K562 (cell line): ENCODE measurements at regions not wholly inside any gene's neighbourhood (a gene's known extent, or its start where the extent isn't known, plus 50 kb on each side); places are given as distances from the start of the nearest gene placed in this dataset.

Experiments
- ATAC-seq: fragments of 200-7000 bp; cut with Tn5 transposase; 3 replicates; pipeline ENCODE4 v1.9.1; 2020; ENCODE audit warnings: moderate library complexity
- BruUV-seq: library from RNA; stranded (reverse); fragments of 400-500 nt; replicated peaks from 2 replicates; lab custom pipeline; 2021; lab: Mats Ljungman, UMichigan
- CTCF ChIA-PET: fragments of 300-600 bp; formaldehyde crosslinking; extraction: SDS; loops from one replicate; lab custom pipeline; 2021; ENCODE audit warnings: low intra/inter-chr PET ratio; lab: Yijun Ruan, JAX
- POLR2A ChIA-PET: fragments of 300-600, 350-650 bp; sonication (Branson Sonifier 250); formaldehyde crosslinking; extraction: SDS; loops from one replicate; lab custom pipeline; 2021; ENCODE audit warnings: antibody characterized with exemption, inconsistent platforms; lab: Yijun Ruan, JAX
- DNase-seq, 4 experiments: peaks; one replicate each; pipeline versions ENCODE4 v3.0.0 to v3.0.0-alpha.2; 2011 to 2018; ENCODE audit warnings: low spot score in 3 of 4, mixed read lengths in 3 of 4; ENCODE audit errors: extremely low read depth in 1 of 4
- FAIRE-seq: peaks from 2 replicates; lab custom pipeline; 2011; peaks lifted over from hg19 to GRCh38; lab: Jason Lieb, UNC
- H2AFZ ChIP-seq: 2 replicates; pipeline ENCODE4 v1.6.0; 2011; ENCODE audit warnings: low read depth, low read length, control low read depth, inconsistent platforms
- H3K27ac ChIP-seq: fragments of 200-600 bp; 3 replicates; pipeline ENCODE4 v1.8.0; 2011; ENCODE audit warnings: low read depth, mild to moderate bottlenecking, control low read depth, inconsistent platforms, low read length, moderate library complexity, mixed read lengths; ENCODE audit errors: extremely low read depth
- H3K27me3 ChIP-seq, 2 experiments: fragments of 300-600 bp in 1 of 2; 2 replicates in 1 of 2; 3 replicates in 1 of 2; pipeline versions ENCODE4 v1.6.0 to v1.8.0; 2011; ENCODE audit warnings: inconsistent platforms in 2 of 2, low read length in 2 of 2, mild to moderate bottlenecking in 1 of 2, mixed read lengths in 1 of 2, moderate library complexity in 1 of 2; ENCODE audit not compliant: control insufficient read depth in 2 of 2, insufficient read depth in 2 of 2
- H3K36me3 ChIP-seq: fragments of 300-600 bp; 3 replicates; pipeline ENCODE4 v1.8.0; 2011; ENCODE audit warnings: mild to moderate bottlenecking, low read length, inconsistent platforms; ENCODE audit not compliant: control insufficient read depth, insufficient read depth
- H3K4me1 ChIP-seq, 2 experiments: fragments of 200-600 bp in 1 of 2; replicated peaks in 1 of 2; 2 replicates in 1 of 2; 3 replicates in 1 of 2; pipeline versions ENCODE4 v1.5.1 to v1.8.0; 2011; ENCODE audit warnings: inconsistent platforms in 2 of 2, low read length in 2 of 2, mild to moderate bottlenecking in 1 of 2, mixed read lengths in 1 of 2, moderate library complexity in 1 of 2; ENCODE audit not compliant: control insufficient read depth in 2 of 2, insufficient read depth in 2 of 2
- H3K4me2 ChIP-seq: 2 replicates; pipeline ENCODE4 v1.6.1; 2011; ENCODE audit warnings: low read length, control low read depth, inconsistent platforms, mixed read lengths; ENCODE audit not compliant: insufficient read depth
- H3K4me3 ChIP-seq: fragments of 200-600 bp; sonication (generic), shearing (Covaris generic); 2 replicates; pipeline ENCODE4 v1.5.1; 2016; ENCODE audit warnings: control low read depth, inconsistent platforms
- H3K79me2 ChIP-seq: fragments of 200-600 bp; 3 replicates; pipeline ENCODE4 v1.8.0; 2011; ENCODE audit warnings: low read length, inconsistent platforms; ENCODE audit not compliant: control insufficient read depth, insufficient read depth
- H3K9ac ChIP-seq, 2 experiments: 2 replicates each; pipeline versions ENCODE4 v1.6.0 to v1.6.1; 2011; ENCODE audit warnings: low read depth in 2 of 2, low read length in 2 of 2, control low read depth in 1 of 2, inconsistent platforms in 1 of 2, mild to moderate bottlenecking in 1 of 2, mixed read lengths in 1 of 2; ENCODE audit not compliant: insufficient read depth in 1 of 2
- H3K9me1 ChIP-seq: one replicate; pipeline ENCODE4 v1.6.0; 2011; ENCODE audit warnings: inconsistent platforms, mild to moderate bottlenecking, low read length, moderate library complexity; ENCODE audit not compliant: control insufficient read depth, insufficient read depth
- H3K9me3 ChIP-seq: replicated peaks from 2 replicates; pipeline ENCODE4 v1.5.1; 2011; ENCODE audit warnings: low read depth, low read length, inconsistent platforms; ENCODE audit not compliant: control insufficient read depth, insufficient read depth
- H4K20me1 ChIP-seq: replicated peaks from 2 replicates; pipeline ENCODE4 v1.6.1; 2011; ENCODE audit warnings: low read length, inconsistent platforms, mixed read lengths; ENCODE audit not compliant: control insufficient read depth, insufficient read depth
- COPS2 ChIP-seq: fragments of 450-650 bp; conservative IDR thresholded peaks from 2 replicates; pipeline ENCODE4 v1.6.1; 2016; ENCODE audit warnings: mild to moderate bottlenecking, moderate library complexity
- HDAC8 ChIP-seq: fragments of 450-650 bp; IDR thresholded peaks from 2 replicates; pipeline ENCODE4 v1.6.1; 2016; ENCODE audit warnings: mild to moderate bottlenecking, missing genetic modification characterization, moderate library complexity, missing compliant biosample characterization
- HNRNPH1 ChIP-seq: fragments of 200-400 bp; formaldehyde crosslinking; optimal IDR thresholded peaks from 2 replicates; pipeline ENCODE3; 2017; ENCODE audit warnings: low read depth, mild to moderate bottlenecking, low read length, moderate library complexity
- JUNB ChIP-seq: fragments of 450-650 bp; formaldehyde crosslinking; conservative IDR thresholded peaks from 2 replicates; pipeline ENCODE4 v1.4.0; 2020; ENCODE audit warnings: mild to moderate bottlenecking
- NCOR1 ChIP-seq: fragments of 450-650 bp; IDR thresholded peaks from 2 replicates; pipeline ENCODE4 v1.6.1; 2016; ENCODE audit warnings: mild to moderate bottlenecking, moderate library complexity
- PML ChIP-seq: IDR thresholded peaks from 2 replicates; pipeline ENCODE4 v1.6.1; 2012; ENCODE audit warnings: low read length, inconsistent platforms
- RBM22 ChIP-seq: fragments of 200-400 bp; formaldehyde crosslinking; IDR thresholded peaks from 2 replicates; pipeline ENCODE4 v1.6.1; 2018; ENCODE audit warnings: low read length, low read depth; ENCODE audit not compliant: poor library complexity, severe bottlenecking
- RBM25 ChIP-seq: fragments of 200-400 bp; formaldehyde crosslinking; IDR thresholded peaks from 2 replicates; pipeline ENCODE4 v1.6.1; 2018; ENCODE audit warnings: low read length, low read depth, moderate library complexity; ENCODE audit not compliant: severe bottlenecking
- SMAD3 ChIP-seq: fragments of 450-650 bp; formaldehyde crosslinking; conservative IDR thresholded peaks from 2 replicates; pipeline ENCODE4 v1.4.0; 2020; ENCODE audit warnings: mild to moderate bottlenecking
- SNRNP70 ChIP-seq: fragments of 200-400 bp; formaldehyde crosslinking; optimal IDR thresholded peaks from 2 replicates; pipeline ENCODE3; 2017; ENCODE audit warnings: low read depth, low read length
- TRIM28 ChIP-seq: fragments of 450-650 bp; IDR thresholded peaks from 2 replicates; pipeline ENCODE4 v1.6.1; 2017
- ZC3H4 ChIP-seq: sonication (generic); formaldehyde crosslinking; IDR thresholded peaks from 2 replicates; pipeline ENCODE4 v1.9.0; 2021; ENCODE audit warnings: missing genetic modification reagents, borderline replicate concordance
- ZNF785 ChIP-seq: fragments of 250-450 bp; sonication (Bioruptor Pico); IDR thresholded peaks from 2 replicates; pipeline ENCODE4 v1.4.0; 2020; ENCODE audit warnings: mild to moderate bottlenecking
- WGBS: fragments of 100-300 bp; shearing (Covaris generic); methylation state at CpG from one replicate; pipeline ENCODE4 v1.1.6; 2016; ENCODE audit warnings: low coverage, mixed read lengths; ENCODE audit not compliant: insufficient coverage; ENCODE audit errors: missing lambda C conversion rate; 5-methylcytosine and 5-hydroxymethylcytosine counted together
- in situ Hi-C: fragments of 300-500 bp; cut with MboI; formaldehyde crosslinking; loops from 4 replicates; pipeline ENCODE4 v1.15.0; 2018; ENCODE audit warnings: inconsistent platforms, mixed read lengths
- intact Hi-C: fragments of 100-400 bp; cut with micrococcal nuclease; formaldehyde crosslinking; loops from 2 replicates; pipeline ENCODE4 v1.14.2; 2022
- TF ChIP-seq, protein P1 (sequence below), 3 experiments: fragments of 200-800 bp in 1 of 3; sonication (Bioruptor generic) in 1 of 3; sonication (generic) in 1 of 3; formaldehyde crosslinking in 1 of 3; IDR thresholded peaks; 2 replicates each; pipeline versions ENCODE4 v1.6.1 to v1.8.0; 2016 to 2022; ENCODE audit warnings: mild to moderate bottlenecking in 2 of 3, missing compliant biosample characterization in 2 of 3, missing genetic modification characterization in 2 of 3, missing genetic modification reagents in 1 of 3
- TF ChIP-seq, protein P2 (sequence below): fragments of 250-450 bp; sonication (Bioruptor Pico); IDR thresholded peaks from 2 replicates; pipeline ENCODE4 v1.8.0; 2021; ENCODE audit warnings: borderline replicate concordance, mild to moderate bottlenecking, moderate library complexity; ENCODE audit not compliant: poor library complexity, severe bottlenecking

DNA sequence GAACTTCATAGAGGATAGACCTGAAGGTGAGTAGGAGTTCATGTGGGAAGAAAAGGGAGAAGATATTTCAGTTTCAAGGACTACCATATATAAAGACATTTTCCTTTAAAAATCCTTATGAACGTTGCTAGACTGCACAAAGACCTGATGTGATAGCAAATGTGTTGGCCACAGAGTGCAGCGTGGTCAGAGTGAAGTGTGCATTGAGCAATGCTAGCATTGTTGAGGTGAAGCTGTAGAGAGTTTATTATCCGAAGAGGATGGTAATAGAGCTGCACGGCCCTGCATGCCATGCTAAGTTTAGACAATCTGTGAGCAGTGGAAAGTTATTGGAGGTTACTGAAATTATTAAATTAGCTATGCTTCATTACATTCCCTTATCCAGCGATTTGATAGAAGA lies 413.0 kb downstream of the CCDC91 start:
- no TSS peak for BruUV-seq
- Histone ChIP-seq H3K27ac (no peak overlapping the region), H3K9me1 (no peaks in the 10 kb centered on the region), H3K4me2 (no peak overlapping the region), H4K20me1 (no peaks in the 10 kb centered on the region), H3K9me3 (no peaks in the 10 kb centered on the region), H3K4me1 (no peaks in the 10 kb centered on the region), H3K4me3 (no peak overlapping the region), H3K36me3 (no peaks in the 10 kb centered on the region), H3K9ac (no peak overlapping the region), H2AFZ (no peak overlapping the region; the same call in 1 of the 2 replicates), H3K79me2 (no peaks in the 10 kb centered on the region), H3K27me3 (no peaks in the 10 kb centered on the region)
- 3% methylated on average over 5 of the region's 5 CpGs for WGBS
- POLR2A ChIA-PET, result interaction anchor here (0.7 kb wide), 1 partner anchor 13 kb away, joined by 3 read pairs; no protein-coding TSS in a partner anchor
- ATAC-seq, result no peak
- TF ChIP-seq, protein P1, sequence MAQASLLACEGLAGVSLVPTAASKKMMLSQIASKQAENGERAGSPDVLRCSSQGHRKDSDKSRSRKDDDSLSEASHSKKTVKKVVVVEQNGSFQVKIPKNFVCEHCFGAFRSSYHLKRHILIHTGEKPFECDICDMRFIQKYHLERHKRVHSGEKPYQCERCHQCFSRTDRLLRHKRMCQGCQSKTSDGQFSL (CRISPR knock-in tag; IDR thresholded peaks at IDR 0.05), result no peak
- TF ChIP-seq, protein P1 (tag; IDR thresholded peaks at IDR 0.05), result no peak
- no peak for TF ChIP-seq TRIM28
- TF ChIP-seq RBM25, result no peak
- TF ChIP-seq ZC3H4 (CRISPR knock-in tag), result no peak
- in situ Hi-C loops (no loop called here), intact Hi-C loops (no loop called here)
- CTCF ChIA-PET, result no interaction called here
- no peak for FAIRE-seq
- no peak for DNase-seq

DNA sequence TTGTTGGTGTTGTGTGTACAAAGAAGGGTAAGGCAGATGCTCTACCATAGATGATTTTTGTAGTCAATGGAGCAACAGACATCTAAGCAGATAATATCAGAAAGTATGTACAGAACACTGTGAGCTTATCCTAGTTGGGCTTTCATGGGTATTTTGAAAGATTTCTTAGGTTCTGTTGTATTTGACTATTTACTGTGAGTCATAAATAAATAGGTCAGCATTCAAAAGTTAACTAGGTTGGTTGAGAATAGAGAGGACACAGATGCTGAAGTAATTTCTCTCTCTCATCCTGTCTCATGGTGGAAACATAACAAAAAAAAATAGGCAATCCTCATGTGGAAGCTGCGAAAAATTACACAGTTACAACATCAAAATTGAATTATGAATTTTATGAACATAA lies 413.5 kb downstream of the CCDC91 start:
- BruUV-seq, result no TSS peak
- Histone ChIP-seq H3K9me1 (no peaks in the 10 kb centered on the region), H2AFZ (no peak overlapping the region), H3K9me3 (no peaks in the 10 kb centered on the region), H3K4me2 (no peak overlapping the region), H3K27me3 (no peaks in the 10 kb centered on the region), H3K4me3 (no peak overlapping the region), H3K9ac (no peak overlapping the region), H4K20me1 (no peaks in the 10 kb centered on the region), H3K79me2 (no peaks in the 10 kb centered on the region), H3K27ac (no peak overlapping the region), H3K36me3 (no peaks in the 10 kb centered on the region), H3K4me1 (no peaks in the 10 kb centered on the region)
- in situ Hi-C loops, result no loop called here
- intact Hi-C loops, result no loop called here
- no peak for FAIRE-seq
- no peak for ATAC-seq
- no peak for DNase-seq
- WGBS, result 6% methylated on average over 1 of the region's 1 CpG
- POLR2A ChIA-PET, result interaction anchor here (0.7 kb wide), 1 partner anchor 13 kb away, joined by 3 read pairs; no protein-coding TSS in a partner anchor
- CTCF ChIA-PET, result no interaction called here
- TF ChIP-seq HNRNPH1 (no peak), JUNB (no peak), NCOR1 (no peak), COPS2 (no peak), RBM22 (no peak), SMAD3 (CRISPR knock-in tag) (no peak), HDAC8 (no peak), PML (no peak), ZNF785 (no peak), SNRNP70 (no peak)
- TF ChIP-seq, protein P2, sequence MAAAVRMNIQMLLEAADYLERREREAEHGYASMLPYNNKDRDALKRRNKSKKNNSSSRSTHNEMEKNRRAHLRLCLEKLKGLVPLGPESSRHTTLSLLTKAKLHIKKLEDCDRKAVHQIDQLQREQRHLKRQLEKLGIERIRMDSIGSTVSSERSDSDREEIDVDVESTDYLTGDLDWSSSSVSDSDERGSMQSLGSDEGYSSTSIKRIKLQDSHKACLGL (CRISPR knock-in tag), result no peak
